ENCODE measurements at regions not wholly inside any gene's neighbourhood (a gene's known extent, or its start where the extent isn't known, plus 50 kb on each side); places are given as distances from the start of the nearest gene placed in this dataset.

- TF ChIP-seq GABPA (IDR thresholded peaks at IDR 0.05; ENCODE audit: low read depth): no peak
- TF ChIP-seq, protein P1, sequence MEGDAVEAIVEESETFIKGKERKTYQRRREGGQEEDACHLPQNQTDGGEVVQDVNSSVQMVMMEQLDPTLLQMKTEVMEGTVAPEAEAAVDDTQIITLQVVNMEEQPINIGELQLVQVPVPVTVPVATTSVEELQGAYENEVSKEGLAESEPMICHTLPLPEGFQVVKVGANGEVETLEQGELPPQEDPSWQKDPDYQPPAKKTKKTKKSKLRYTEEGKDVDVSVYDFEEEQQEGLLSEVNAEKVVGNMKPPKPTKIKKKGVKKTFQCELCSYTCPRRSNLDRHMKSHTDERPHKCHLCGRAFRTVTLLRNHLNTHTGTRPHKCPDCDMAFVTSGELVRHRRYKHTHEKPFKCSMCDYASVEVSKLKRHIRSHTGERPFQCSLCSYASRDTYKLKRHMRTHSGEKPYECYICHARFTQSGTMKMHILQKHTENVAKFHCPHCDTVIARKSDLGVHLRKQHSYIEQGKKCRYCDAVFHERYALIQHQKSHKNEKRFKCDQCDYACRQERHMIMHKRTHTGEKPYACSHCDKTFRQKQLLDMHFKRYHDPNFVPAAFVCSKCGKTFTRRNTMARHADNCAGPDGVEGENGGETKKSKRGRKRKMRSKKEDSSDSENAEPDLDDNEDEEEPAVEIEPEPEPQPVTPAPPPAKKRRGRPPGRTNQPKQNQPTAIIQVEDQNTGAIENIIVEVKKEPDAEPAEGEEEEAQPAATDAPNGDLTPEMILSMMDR (IDR thresholded peaks at IDR 0.05): no peak
- TF ChIP-seq TCF12 (IDR thresholded peaks at IDR 0.05): no peak
- TF ChIP-seq, protein P2, sequence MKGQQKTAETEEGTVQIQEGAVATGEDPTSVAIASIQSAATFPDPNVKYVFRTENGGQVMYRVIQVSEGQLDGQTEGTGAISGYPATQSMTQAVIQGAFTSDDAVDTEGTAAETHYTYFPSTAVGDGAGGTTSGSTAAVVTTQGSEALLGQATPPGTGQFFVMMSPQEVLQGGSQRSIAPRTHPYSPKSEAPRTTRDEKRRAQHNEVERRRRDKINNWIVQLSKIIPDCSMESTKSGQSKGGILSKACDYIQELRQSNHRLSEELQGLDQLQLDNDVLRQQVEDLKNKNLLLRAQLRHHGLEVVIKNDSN (IDR thresholded peaks at IDR 0.05; ENCODE audit: borderline replicate concordance, low read depth): no peak
- TF ChIP-seq MEF2A (IDR thresholded peaks at IDR 0.05; ENCODE audit: borderline replicate concordance, low read depth): no peak
- TF ChIP-seq, protein P3, sequence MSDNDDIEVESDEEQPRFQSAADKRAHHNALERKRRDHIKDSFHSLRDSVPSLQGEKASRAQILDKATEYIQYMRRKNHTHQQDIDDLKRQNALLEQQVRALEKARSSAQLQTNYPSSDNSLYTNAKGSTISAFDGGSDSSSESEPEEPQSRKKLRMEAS (IDR thresholded peaks at IDR 0.05; ENCODE audit: low read depth): no peak
- TF ChIP-seq POLR2AphosphoS5 (IDR thresholded peaks at IDR 0.05; ENCODE audit: low read depth, low read length): no peak
- no peak for TF ChIP-seq TAF1 (IDR thresholded peaks at IDR 0.05; ENCODE audit: borderline replicate concordance, low read depth, low read length)
- TF ChIP-seq FOXJ3 (CRISPR knock-in tag; IDR thresholded peaks at IDR 0.05): no peak
- TF ChIP-seq, protein P4, sequence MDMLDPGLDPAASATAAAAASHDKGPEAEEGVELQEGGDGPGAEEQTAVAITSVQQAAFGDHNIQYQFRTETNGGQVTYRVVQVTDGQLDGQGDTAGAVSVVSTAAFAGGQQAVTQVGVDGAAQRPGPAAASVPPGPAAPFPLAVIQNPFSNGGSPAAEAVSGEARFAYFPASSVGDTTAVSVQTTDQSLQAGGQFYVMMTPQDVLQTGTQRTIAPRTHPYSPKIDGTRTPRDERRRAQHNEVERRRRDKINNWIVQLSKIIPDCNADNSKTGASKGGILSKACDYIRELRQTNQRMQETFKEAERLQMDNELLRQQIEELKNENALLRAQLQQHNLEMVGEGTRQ (IDR thresholded peaks at IDR 0.05; ENCODE audit: borderline replicate concordance, low read depth, low read length): no peak
These were observed 400.1 kb upstream of the MDGA2 start for GRCh38 chr14:48075487-48075886.

Data from SK-N-SH (cell line).